CD4-positive, alpha-beta T cell (primary cell): ENCODE measurements at regions not wholly inside any gene's neighbourhood (a gene's known extent, or its start where the extent isn't known, plus 50 kb on each side); places are given as distances from the start of the nearest gene placed in this dataset.

Experiments
- ATAC-seq: fragments of 200-7000 bp; cut with Tn5 transposase; one replicate; pipeline ENCODE4 v1.10.0; 2022; ENCODE audit warnings: mild to moderate bottlenecking; ENCODE audit not compliant: poor library complexity
- CTCF ChIA-PET: fragments of 350-600 bp; sonication (Branson Sonifier 250); formaldehyde crosslinking; loops from one replicate; lab custom pipeline; 2021; ENCODE audit warnings: antibody characterized with exemption, inconsistent platforms; lab: Charles Lee
- POLR2A ChIA-PET: fragments of 350-600 bp; sonication (Branson Sonifier 250); formaldehyde crosslinking; loops from one replicate; lab custom pipeline; 2021; ENCODE audit warnings: antibody characterized with exemption, inconsistent platforms; lab: Charles Lee
- DNase-seq, 14 experiments: peaks; one replicate each; pipeline ENCODE4 v3.0.0-alpha.2; 2013 to 2020; ENCODE audit warnings: mixed read lengths in 2 of 14
- H3K27ac ChIP-seq, 2 donors: one replicate each; pipeline versions ENCODE4 v1.5.1 to v1.7.0; 2013; ENCODE audit warnings: low read length in 2 of 2, low read depth in 1 of 2, mild to moderate bottlenecking in 1 of 2
- H3K27me3 ChIP-seq, 2 experiments: 1 replicate in 1 of 2; 2 replicates in 1 of 2; pipeline versions ENCODE4 v1.6.1 to v1.7.0; 2013; ENCODE audit warnings: low read length in 2 of 2, control low read depth in 1 of 2, mild to moderate bottlenecking in 1 of 2, moderate library complexity in 1 of 2; ENCODE audit not compliant: insufficient read depth in 2 of 2, control insufficient read depth in 1 of 2
- H3K36me3 ChIP-seq: one replicate; pipeline ENCODE4 v1.6.1; 2013; ENCODE audit warnings: low read length, control low read depth; ENCODE audit not compliant: insufficient read depth
- H3K4me1 ChIP-seq: one replicate; pipeline ENCODE4 v1.6.1; 2013; ENCODE audit warnings: low read length, control low read depth; ENCODE audit not compliant: insufficient read depth
- H3K4me3 ChIP-seq: one replicate; pipeline ENCODE4 v1.5.1; 2013; ENCODE audit warnings: mild to moderate bottlenecking, low read length, moderate library complexity
- H3K9me3 ChIP-seq, 2 experiments: 1 replicate in 1 of 2; 2 replicates in 1 of 2; pipeline versions ENCODE4 v1.6.1 to v1.7.0; 2013; ENCODE audit warnings: low read length in 2 of 2, mild to moderate bottlenecking in 2 of 2, control low read depth in 1 of 2, moderate library complexity in 1 of 2; ENCODE audit not compliant: control insufficient read depth in 1 of 2, insufficient read depth in 1 of 2
- H3K27ac Mint-ChIP-seq: one replicate; pipeline ENCODE4 v1.8.0; 2020; ENCODE audit warnings: mixed read lengths
- H3K27me3 Mint-ChIP-seq: one replicate; pipeline ENCODE4 v1.8.0; 2021; ENCODE audit warnings: mixed read lengths
- H3K36me3 Mint-ChIP-seq: one replicate; pipeline ENCODE4 v1.8.0; 2021; ENCODE audit warnings: low read depth, mixed read lengths
- H3K4me1 Mint-ChIP-seq: one replicate; pipeline ENCODE4 v1.8.0; 2021; ENCODE audit warnings: low read depth, mixed read lengths
- H3K4me3 Mint-ChIP-seq: one replicate; pipeline ENCODE4 v1.8.0; 2020; ENCODE audit warnings: mild to moderate bottlenecking, mixed read lengths
- H3K9me3 Mint-ChIP-seq: one replicate; pipeline ENCODE4 v1.8.0; 2020; ENCODE audit warnings: mixed read lengths
- intact Hi-C, 2 experiments: fragments of 100-400 bp; cut with DNase I in 1 of 2; cut with micrococcal nuclease in 1 of 2; formaldehyde crosslinking; loops; one replicate each; pipeline versions ENCODE4 v1.15.1 to v1.9.0; 2023 to 2025; cut with DNase I, micrococcal nuclease
- TF ChIP-seq, protein P1 (sequence below): fragments of 200-600 bp; IDR thresholded peaks from one replicate; pipeline ENCODE4 v1.8.0; 2022; ENCODE audit warnings: antibody characterized with exemption, mild to moderate bottlenecking

DNA sequence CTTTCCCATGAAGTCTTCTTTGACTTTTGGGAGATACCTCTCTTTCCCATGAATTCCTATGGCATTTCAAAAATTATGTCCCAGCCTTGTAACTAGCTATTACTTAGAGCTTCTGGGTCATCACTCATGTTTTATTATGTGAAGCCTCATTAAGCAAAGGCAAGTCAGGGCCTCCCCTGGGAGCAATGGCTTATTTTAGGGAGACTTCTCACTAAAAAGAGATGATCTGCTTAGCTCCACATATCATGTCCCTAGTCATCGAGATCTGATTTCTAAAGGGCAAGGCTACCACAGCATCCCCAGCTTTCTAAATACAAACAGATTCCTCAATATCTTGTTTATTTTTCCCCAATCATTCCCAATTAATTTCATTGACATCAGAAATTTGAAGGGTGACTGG lies 154.0 kb upstream of the MANEA start:
- Mint-ChIP-seq H3K4me1 (no peaks in the 10 kb centered on the region), H3K9me3 (peaks cover 5% of the 10 kb centered on the region), H3K27me3 (no peaks in the 10 kb centered on the region), H3K36me3 (no peaks in the 10 kb centered on the region), H3K27ac (no peak overlapping the region), H3K4me3 (no peak overlapping the region)
- H3K36me3 ChIP-seq, result no peaks in the 10 kb centered on the region
- intact Hi-C loops, result no loop called here
- ChIA-PET CTCF (no interaction called here), POLR2A (interaction anchor here (0.6 kb wide), 1 partner anchor 1406 kb away, joined by 4 read pairs; no protein-coding TSS in a partner anchor)
- TF ChIP-seq, protein P1, sequence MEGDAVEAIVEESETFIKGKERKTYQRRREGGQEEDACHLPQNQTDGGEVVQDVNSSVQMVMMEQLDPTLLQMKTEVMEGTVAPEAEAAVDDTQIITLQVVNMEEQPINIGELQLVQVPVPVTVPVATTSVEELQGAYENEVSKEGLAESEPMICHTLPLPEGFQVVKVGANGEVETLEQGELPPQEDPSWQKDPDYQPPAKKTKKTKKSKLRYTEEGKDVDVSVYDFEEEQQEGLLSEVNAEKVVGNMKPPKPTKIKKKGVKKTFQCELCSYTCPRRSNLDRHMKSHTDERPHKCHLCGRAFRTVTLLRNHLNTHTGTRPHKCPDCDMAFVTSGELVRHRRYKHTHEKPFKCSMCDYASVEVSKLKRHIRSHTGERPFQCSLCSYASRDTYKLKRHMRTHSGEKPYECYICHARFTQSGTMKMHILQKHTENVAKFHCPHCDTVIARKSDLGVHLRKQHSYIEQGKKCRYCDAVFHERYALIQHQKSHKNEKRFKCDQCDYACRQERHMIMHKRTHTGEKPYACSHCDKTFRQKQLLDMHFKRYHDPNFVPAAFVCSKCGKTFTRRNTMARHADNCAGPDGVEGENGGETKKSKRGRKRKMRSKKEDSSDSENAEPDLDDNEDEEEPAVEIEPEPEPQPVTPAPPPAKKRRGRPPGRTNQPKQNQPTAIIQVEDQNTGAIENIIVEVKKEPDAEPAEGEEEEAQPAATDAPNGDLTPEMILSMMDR, result no peak
- no peaks in the 10 kb centered on the region for H3K4me1 ChIP-seq
- DNase-seq (no peak), ATAC-seq (no peak)
- peaks cover 0 to 6% of the 10 kb centered on the region in 2 experiments for H3K9me3 ChIP-seq
- no peak overlapping the region for H3K27ac ChIP-seq
- no peak overlapping the region for H3K4me3 ChIP-seq
- no peaks in the 10 kb centered on the region for H3K27me3 ChIP-seq

GRCh38 chr6:95431637-95432228 lies 145.6 kb upstream of the MANEA start:
- ChIA-PET CTCF (no interaction called here), POLR2A (no interaction called here)
- TF ChIP-seq, protein P1, result peak; percentile 73
- no peak overlapping the region for H3K27ac ChIP-seq
- no peaks in the 10 kb centered on the region for H3K9me3 Mint-ChIP-seq
- H3K36me3 ChIP-seq, result no peaks in the 10 kb centered on the region
- H3K9me3 ChIP-seq, result no peaks in the 10 kb centered on the region
- H3K27me3 ChIP-seq, result no peaks in the 10 kb centered on the region
- peaks cover 5% of the 10 kb centered on the region for H3K27me3 Mint-ChIP-seq
- no peaks in the 10 kb centered on the region for H3K4me1 ChIP-seq
- no peak overlapping the region for H3K4me3 Mint-ChIP-seq
- H3K36me3 Mint-ChIP-seq, result no peaks in the 10 kb centered on the region
- ATAC-seq (peak; percentile 54), DNase-seq (peak in 10 of 14 experiments; percentile 3 to 51 (median 32))
- H3K4me3 ChIP-seq, result no peak overlapping the region
- no peak overlapping the region for H3K27ac Mint-ChIP-seq
- intact Hi-C loops, result loop anchor here (5.0 to 10.0 kb wide), 6 partner anchors 253 to 1626 kb away; no protein-coding TSS in a partner anchor
- no peaks in the 10 kb centered on the region for H3K4me1 Mint-ChIP-seq

GRCh38 chr6:95439741-95440140 lies 137.6 kb upstream of the MANEA start:
- ChIA-PET CTCF (no interaction called here), POLR2A (no interaction called here)
- no peaks in the 10 kb centered on the region for H3K27me3 Mint-ChIP-seq
- intact Hi-C loops, result loop anchor here (10.0 kb wide), 3 partner anchors 245 to 1025 kb away; no protein-coding TSS in a partner anchor
- Histone ChIP-seq H3K4me1 (no peaks in the 10 kb centered on the region), H3K27me3 (peaks cover 0 to 3% of the 10 kb centered on the region in 2 experiments), H3K9me3 (no peaks in the 10 kb centered on the region), H3K27ac (no peak overlapping the region), H3K36me3 (no peaks in the 10 kb centered on the region), H3K4me3 (no peak overlapping the region)
- H3K36me3 Mint-ChIP-seq, result no peaks in the 10 kb centered on the region
- ATAC-seq (no peak), DNase-seq (no peak)
- H3K9me3 Mint-ChIP-seq, result no peaks in the 10 kb centered on the region
- H3K27ac Mint-ChIP-seq, result no peak overlapping the region
- no peaks in the 10 kb centered on the region for H3K4me1 Mint-ChIP-seq
- H3K4me3 Mint-ChIP-seq, result no peak overlapping the region
- TF ChIP-seq, protein P1, result no peak
